ENCODE measurements at regions not wholly inside any gene's neighbourhood (a gene's known extent, or its start where the extent isn't known, plus 50 kb on each side); places are given as distances from the start of the nearest gene placed in this dataset.

DNA sequence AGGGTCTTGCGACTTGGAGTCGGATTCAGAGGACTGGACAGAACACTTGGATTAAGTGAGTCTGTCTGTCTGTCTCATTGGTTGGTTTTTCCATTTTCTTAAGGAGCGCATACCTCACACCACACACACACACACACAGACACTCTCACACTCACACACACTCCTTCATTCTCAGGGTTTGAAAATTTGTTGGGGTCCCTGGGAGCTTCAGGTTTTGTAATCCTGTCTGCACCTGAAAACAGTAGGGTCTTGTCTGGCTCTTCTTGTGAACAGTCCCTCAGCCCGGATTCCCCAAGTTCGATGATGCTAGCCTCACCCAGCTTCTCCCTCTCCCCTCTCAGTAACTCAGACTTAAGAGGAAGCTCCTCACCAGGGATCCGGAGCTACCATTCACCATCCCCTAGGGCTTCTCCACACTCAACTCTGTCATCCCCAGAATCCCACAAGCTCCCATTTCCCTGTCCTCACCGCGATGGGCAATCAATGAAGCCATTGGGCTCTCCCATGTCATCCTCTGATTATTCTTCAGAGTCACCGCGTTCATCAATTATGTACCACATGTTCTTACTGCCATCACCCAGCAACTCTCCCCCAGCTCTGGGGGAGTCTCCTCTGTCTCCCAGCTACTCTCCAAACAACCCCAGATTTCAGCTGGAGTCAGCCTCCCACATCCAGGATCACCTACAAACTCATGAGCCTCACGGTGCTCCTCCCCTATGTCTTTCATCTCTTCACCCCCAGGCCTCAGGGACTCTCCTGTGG lies 1530.9 kb upstream of the TPTE start (continued):
- TF ChIP-seq HNRNPL (IDR thresholded peaks at IDR 0.05; ENCODE audit: low read depth, low read length), result 0 out of 2 replicates have a peak, but pooled peaks have one; percentile 32
- TF ChIP-seq PTBP1 (IDR thresholded peaks at IDR 0.05; ENCODE audit: low read depth, low read length), result peak; percentile 94
- TF ChIP-seq HNRNPUL1 (IDR thresholded peaks at IDR 0.05; ENCODE audit: low read length), result peak; percentile 86; the same call in 1 of the 2 replicates
- peak; percentile 10; the same call in 1 of the 2 replicates for TF ChIP-seq XRCC5 (IDR thresholded peaks at IDR 0.05; ENCODE audit: low read depth, low read length)
- TF ChIP-seq CCAR2 (IDR thresholded peaks at IDR 0.05; ENCODE audit: low read depth, low read length), result peak; percentile 74; the same call in 1 of the 2 replicates

DNA sequence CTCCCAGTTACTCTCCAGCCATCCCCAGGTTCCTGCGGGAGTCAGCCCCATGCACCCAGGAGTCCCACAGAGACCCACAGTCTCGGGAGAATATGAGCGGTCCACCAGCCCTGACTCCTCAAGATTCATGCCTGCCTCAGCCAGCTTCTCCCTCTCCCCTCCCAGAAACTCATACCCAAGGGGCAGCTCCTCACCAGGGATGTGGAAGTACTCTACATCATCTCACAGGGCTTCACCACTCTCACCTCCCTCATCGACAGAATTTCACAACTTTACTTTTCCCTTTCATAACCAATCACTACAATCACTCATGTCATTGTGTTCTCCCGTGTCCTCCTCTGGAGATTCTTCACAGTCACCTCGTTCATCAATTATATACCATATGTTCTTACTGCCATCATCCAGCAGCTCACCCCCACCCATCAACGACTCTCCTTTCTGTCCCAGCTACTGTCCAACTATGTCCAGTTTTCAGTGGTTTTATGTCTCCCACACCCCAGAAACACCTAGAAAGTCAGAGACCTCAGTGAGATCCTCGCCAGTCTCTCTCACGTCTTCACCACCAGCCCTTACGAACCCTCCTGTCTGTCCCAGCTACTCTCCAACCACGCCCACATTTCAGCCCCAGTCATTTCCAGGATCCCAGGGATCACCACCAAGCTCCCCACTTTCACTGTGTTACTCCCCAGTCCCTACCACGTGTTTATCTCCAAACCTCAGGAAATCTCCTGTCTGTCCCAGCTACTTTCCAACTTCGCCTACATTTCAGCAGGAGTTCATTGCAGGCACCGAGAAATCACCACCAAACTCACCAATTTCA lies 1530.1 kb upstream of the TPTE start:
- ATAC-seq, result no peak; the same call in 2 of the 3 replicates
- Histone ChIP-seq H3K27me3 (ENCODE audit: control insufficient read depth in 2 of 2, insufficient read depth in 2 of 2, low read length in 2 of 2) (no peaks in the 10 kb centered on the region), H3K9me3 (replicated peaks; ENCODE audit: control insufficient read depth, insufficient read depth, low read depth, low read length) (no peaks in the 10 kb centered on the region; the same call in 1 of the 2 replicates), H3K4me2 (ENCODE audit: insufficient read depth, low read length) (no peak overlapping the region), H3K36me3 (ENCODE audit: control insufficient read depth, insufficient read depth, low read length) (no peaks in the 10 kb centered on the region), H3K4me1 (replicated peaks in 1 of 2; ENCODE audit: control insufficient read depth in 2 of 2, insufficient read depth in 2 of 2, low read length in 2 of 2) (no peaks in the 10 kb centered on the region), H3K4me3 (no peak overlapping the region), H3K9me1 (ENCODE audit: control insufficient read depth, insufficient read depth, low read length) (no peaks in the 10 kb centered on the region), H4K20me1 (replicated peaks; ENCODE audit: control insufficient read depth, insufficient read depth, low read length) (no peaks in the 10 kb centered on the region), H3K27ac (ENCODE audit: extremely low read depth, low read depth, low read length) (no peak overlapping the region), H3K9ac (ENCODE audit: insufficient read depth in 1 of 2, low read depth in 2 of 2, low read length in 2 of 2) (no peak overlapping the region), H3K79me2 (ENCODE audit: control insufficient read depth, insufficient read depth, low read length) (no peaks in the 10 kb centered on the region), H2AFZ (ENCODE audit: low read depth, low read length) (no peak overlapping the region)
- intact Hi-C loops (cut with micrococcal nuclease), result no loop called here
- under 1% methylated on average over 14 of the region's 14 CpGs for WGBS (ENCODE audit: insufficient coverage, low coverage, missing lambda C conversion rate)
- ChIA-PET CTCF (ENCODE audit: low intra/inter-chr PET ratio) (no interaction called here), POLR2A (interaction anchor here (1.1 kb wide), 1 partner anchor 17 kb away, joined by 3 read pairs; no protein-coding TSS in a partner anchor)
- BruUV-seq (replicated peaks), result no TSS peak
- no peak for FAIRE-seq
- in situ Hi-C loops (cut with MboI), result loop anchor here (10.0 kb wide), 2 partner anchors 526 to 586 kb away; no protein-coding TSS in a partner anchor
- DNase-seq (ENCODE audit: extremely low read depth in 1 of 4, low spot score in 3 of 4), result peak in 2 of 4 experiments; percentile 18 to 87
- TF ChIP-seq CEBPB (tag; IDR thresholded peaks at IDR 0.05) (no peak), NCOA4 (IDR thresholded peaks at IDR 0.05; ENCODE audit: partially characterized antibody) (peak; percentile 95), RFX5 (IDR thresholded peaks at IDR 0.05; ENCODE audit: low read depth, low read length) (0 out of 2 replicates have a peak, but pooled peaks have one; percentile 8), CCAR2 (IDR thresholded peaks at IDR 0.05; ENCODE audit: low read depth, low read length) (peak; percentile 11; the same call in 1 of the 2 replicates), CHD1 (IDR thresholded peaks at IDR 0.05; ENCODE audit: low read length) (peak; percentile 33), HNRNPUL1 (IDR thresholded peaks at IDR 0.05; ENCODE audit: low read length) (peak; percentile 18; the same call in 1 of the 2 replicates), GTF2F1 (IDR thresholded peaks at IDR 0.05; ENCODE audit: low read depth, low read length) (0 out of 2 replicates have a peak, but pooled peaks have one; percentile 39), NCOR1 (IDR thresholded peaks at IDR 0.05) (no peak), PTBP1 (IDR thresholded peaks at IDR 0.05; ENCODE audit: low read depth, low read length) (0 out of 2 replicates have a peak, but pooled peaks have one; percentile 20), KDM2B (CRISPR knock-in tag; IDR thresholded peaks at IDR 0.05) (no peak), KLF13 (tag; IDR thresholded peaks at IDR 0.05; ENCODE audit: borderline replicate concordance, low read depth) (peak; percentile 47; the same call in 1 of the 2 replicates), FOXA3 (CRISPR knock-in tag; conservative IDR thresholded peaks at IDR 0.05 in 1 of 2, IDR thresholded peaks at IDR 0.05 in 1 of 2) (no peak), PHF20 (IDR thresholded peaks at IDR 0.05; ENCODE audit: partially characterized antibody) (peak; percentile 44), MYBL2 (IDR thresholded peaks at IDR 0.05; ENCODE audit: low read depth) (no peak), MYBL2 (CRISPR knock-in tag; IDR thresholded peaks at IDR 0.05; ENCODE audit: borderline replicate concordance) (no peak), ZNF12 (CRISPR knock-in tag; IDR thresholded peaks at IDR 0.05) (no peak)
- TF ChIP-seq, protein P1, sequence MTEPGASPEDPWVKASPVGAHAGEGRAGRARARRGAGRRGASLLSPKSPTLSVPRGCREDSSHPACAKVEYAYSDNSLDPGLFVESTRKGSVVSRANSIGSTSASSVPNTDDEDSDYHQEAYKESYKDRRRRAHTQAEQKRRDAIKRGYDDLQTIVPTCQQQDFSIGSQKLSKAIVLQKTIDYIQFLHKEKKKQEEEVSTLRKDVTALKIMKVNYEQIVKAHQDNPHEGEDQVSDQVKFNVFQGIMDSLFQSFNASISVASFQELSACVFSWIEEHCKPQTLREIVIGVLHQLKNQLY (CRISPR knock-in tag; conservative IDR thresholded peaks at IDR 0.05), result no peak
